ENCODE measurements at regions not wholly inside any gene's neighbourhood (a gene's known extent, or its start where the extent isn't known, plus 50 kb on each side); places are given as distances from the start of the nearest gene placed in this dataset.

- no peaks in the 10 kb centered on the region for H3K27me3 ChIP-seq (ENCODE audit: insufficient read depth in 3 of 3, low read length in 2 of 3)
- TF ChIP-seq CTCF (IDR thresholded peaks at IDR 0.05): no peak
- intact Hi-C loops (cut with DNase I): no loop called here
- no peaks in the 10 kb centered on the region for H3K4me1 ChIP-seq
- no peaks in the 10 kb centered on the region for H3K36me3 ChIP-seq (ENCODE audit: insufficient read depth in 1 of 2, low read depth in 1 of 2)
- 46 to 64% (median 48%) methylated on average over 2 of the region's 2 CpGs for WGBS, 3 donors
- no peaks in the 10 kb centered on the region for H3K9me3 ChIP-seq
- no peak overlapping the region for H3K4me3 ChIP-seq
- no peak for DNase-seq
- no peak overlapping the region for H3K27ac ChIP-seq
- no peak for ATAC-seq
Measured at GRCh38 chr9:1909322-1909721, 105.8 kb upstream of the SMARCA2 start.

- no peak for DNase-seq
- Histone ChIP-seq H3K4me1 (no peaks in the 10 kb centered on the region), H3K4me3 (no peak overlapping the region), H3K27ac (no peak overlapping the region), H3K36me3 (ENCODE audit: insufficient read depth in 1 of 2, low read depth in 1 of 2) (no peaks in the 10 kb centered on the region), H3K27me3 (ENCODE audit: insufficient read depth in 3 of 3, low read length in 2 of 3) (no peaks in the 10 kb centered on the region), H3K9me3 (no peaks in the 10 kb centered on the region)
- 45 to 73% (median 51%) methylated on average over 2 of the region's 2 CpGs for WGBS, 3 donors
- no peak for TF ChIP-seq CTCF (IDR thresholded peaks at IDR 0.05)
- no peak for ATAC-seq
- intact Hi-C loops (cut with DNase I): no loop called here
Measured at GRCh38 chr9:1910269-1910811, 104.8 kb upstream of the SMARCA2 start.

- no peak overlapping the region for H3K27ac ChIP-seq
- H3K4me1 ChIP-seq: no peaks in the 10 kb centered on the region
- H3K36me3 ChIP-seq (ENCODE audit: insufficient read depth in 1 of 2, low read depth in 1 of 2): no peaks in the 10 kb centered on the region
- no peaks in the 10 kb centered on the region for H3K27me3 ChIP-seq (ENCODE audit: insufficient read depth in 3 of 3, low read length in 2 of 3)
- no peak for ATAC-seq
- no peaks in the 10 kb centered on the region for H3K9me3 ChIP-seq
- TF ChIP-seq CTCF (IDR thresholded peaks at IDR 0.05): no peak
- WGBS, 3 donors: 77 to 82% (median 80%) methylated on average over 6 of the region's 6 CpGs
- H3K4me3 ChIP-seq: no peak overlapping the region
- intact Hi-C loops (cut with DNase I): no loop called here
- DNase-seq: no peak
Measured at GRCh38 chr9:1913631-1914330, 101.4 kb upstream of the SMARCA2 start.

- intact Hi-C loops (cut with DNase I): no loop called here
- no peak overlapping the region for H3K4me3 ChIP-seq
- H3K27me3 ChIP-seq (ENCODE audit: insufficient read depth in 3 of 3, low read length in 2 of 3): peaks cover 2 to 9% (median 2%) of the 10 kb centered on the region in 3 donors
- DNase-seq (no peak), ATAC-seq (no peak)
- no peaks in the 10 kb centered on the region for H3K4me1 ChIP-seq
- WGBS, 3 donors: 83 to 88% (median 85%) methylated on average over 6 of the region's 6 CpGs
- no peak for TF ChIP-seq CTCF (IDR thresholded peaks at IDR 0.05)
- H3K36me3 ChIP-seq (ENCODE audit: insufficient read depth in 1 of 2, low read depth in 1 of 2): no peaks in the 10 kb centered on the region
- no peaks in the 10 kb centered on the region for H3K9me3 ChIP-seq
- H3K27ac ChIP-seq: no peak overlapping the region
Measured at GRCh38 chr9:1916095-1916494, 99.1 kb upstream of the SMARCA2 start.

GRCh38 chr9:1916655-1917054 is 98.5 kb upstream of the SMARCA2 start:
- no peak for ATAC-seq
- Histone ChIP-seq H3K9me3 (no peaks in the 10 kb centered on the region), H3K4me1 (no peaks in the 10 kb centered on the region), H3K27ac (no peak overlapping the region), H3K36me3 (ENCODE audit: insufficient read depth in 1 of 2, low read depth in 1 of 2) (no peaks in the 10 kb centered on the region), H3K27me3 (ENCODE audit: insufficient read depth in 3 of 3, low read length in 2 of 3) (peaks cover 2 to 9% (median 2%) of the 10 kb centered on the region in 3 donors), H3K4me3 (no peak overlapping the region)
- no peak for TF ChIP-seq CTCF (IDR thresholded peaks at IDR 0.05)
- no peak for DNase-seq
- intact Hi-C loops (cut with DNase I): no loop called here
- 63 to 69% (median 64%) methylated on average over 12 of the region's 12 CpGs for WGBS, 3 donors
